Stimulated activated naive CD8-positive, alpha-beta T cell treated with anti-CD3 and anti-CD28 coated beads, Interleukin-15, Interleukin-2, amounts not matched to agents 100 ng/mL and 50 ng/mL, for 24 hours (primary cell): ENCODE measurements at regions not wholly inside any gene's neighbourhood (a gene's known extent, or its start where the extent isn't known, plus 50 kb on each side); places are given as distances from the start of the nearest gene placed in this dataset.
"Not testable (repeated sequence)": the region's sequence is repeated elsewhere in the genome, so short reads cannot be mapped to it uniquely, and the experiment has no call there.

Source experiments
- H3K27ac Mint-ChIP-seq: one replicate; pipeline ENCODE4 v1.8.0; 2021; ENCODE audit warnings: mild to moderate bottlenecking, mixed read lengths
- H3K27me3 Mint-ChIP-seq: one replicate; pipeline ENCODE4 v1.8.0; 2021; ENCODE audit warnings: mixed read lengths
- H3K36me3 Mint-ChIP-seq: one replicate; pipeline ENCODE4 v1.8.0; 2021; ENCODE audit warnings: low read depth, mixed read lengths
- H3K4me1 Mint-ChIP-seq: one replicate; pipeline ENCODE4 v1.8.0; 2021; ENCODE audit warnings: low read depth, mixed read lengths
- H3K4me3 Mint-ChIP-seq: one replicate; pipeline ENCODE4 v1.8.0; 2021; ENCODE audit warnings: mild to moderate bottlenecking, mixed read lengths
- H3K9me3 Mint-ChIP-seq: one replicate; pipeline ENCODE4 v1.8.0; 2021; ENCODE audit warnings: mixed read lengths

DNA sequence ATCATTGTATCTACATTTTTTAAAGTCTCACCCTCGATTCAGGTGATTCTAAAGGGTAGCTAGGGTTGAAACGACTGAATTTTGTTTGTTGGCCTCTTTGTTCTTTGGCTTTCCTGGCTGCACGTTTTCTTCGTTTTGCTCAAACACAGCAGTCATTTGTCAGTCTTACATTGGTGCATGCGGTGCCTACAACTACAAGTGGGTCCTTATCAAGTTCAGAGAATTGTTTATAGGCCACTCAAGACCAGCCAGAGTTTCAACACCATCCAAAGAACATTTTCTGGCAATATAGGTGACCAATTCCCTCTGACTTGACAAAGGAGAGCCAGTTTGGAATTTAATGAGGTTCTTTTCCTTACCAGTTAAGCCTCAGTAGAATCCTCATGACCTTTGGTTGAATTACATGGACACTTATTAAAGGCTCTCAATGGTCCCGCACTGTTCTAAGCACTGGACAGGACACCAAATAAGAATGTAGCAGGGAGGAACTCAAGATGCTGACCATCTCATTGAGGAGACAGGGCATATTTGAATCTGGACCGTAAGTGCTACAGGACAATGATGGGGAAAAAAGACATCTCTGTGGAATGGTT is 119.0 kb upstream of the DMRT1 start:
- Mint-ChIP-seq H3K4me1 (no peaks in the 10 kb centered on the region), H3K4me3 (no peak overlapping the region), H3K27me3 (no peaks in the 10 kb centered on the region), H3K36me3 (no peaks in the 10 kb centered on the region), H3K27ac (no peak overlapping the region), H3K9me3 (no peaks in the 10 kb centered on the region)

DNA sequence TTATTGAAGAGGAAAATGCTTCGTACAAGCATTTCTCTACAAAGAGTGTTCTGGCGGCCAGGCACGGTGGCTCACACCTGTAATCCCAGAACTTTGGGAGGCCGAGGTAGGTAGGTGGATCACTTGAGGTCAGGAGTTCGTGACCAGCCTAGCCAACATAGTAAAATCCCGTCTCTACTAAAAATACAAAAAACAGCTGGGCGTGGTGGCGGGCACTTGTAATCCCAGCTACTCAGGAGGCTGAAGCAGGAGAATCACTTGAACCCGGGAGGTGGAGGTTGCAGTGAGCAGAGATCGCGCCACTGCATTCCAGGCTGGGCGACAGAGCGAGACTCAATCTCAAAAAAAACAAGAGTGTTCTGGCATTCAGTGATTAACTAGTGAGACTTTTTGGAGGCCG is 117.0 kb upstream of the DMRT1 start:
- not testable (repeated sequence) for H3K36me3 Mint-ChIP-seq, H3K27me3 Mint-ChIP-seq, H3K4me1 Mint-ChIP-seq, H3K27ac Mint-ChIP-seq, H3K4me3 Mint-ChIP-seq, H3K9me3 Mint-ChIP-seq

DNA sequence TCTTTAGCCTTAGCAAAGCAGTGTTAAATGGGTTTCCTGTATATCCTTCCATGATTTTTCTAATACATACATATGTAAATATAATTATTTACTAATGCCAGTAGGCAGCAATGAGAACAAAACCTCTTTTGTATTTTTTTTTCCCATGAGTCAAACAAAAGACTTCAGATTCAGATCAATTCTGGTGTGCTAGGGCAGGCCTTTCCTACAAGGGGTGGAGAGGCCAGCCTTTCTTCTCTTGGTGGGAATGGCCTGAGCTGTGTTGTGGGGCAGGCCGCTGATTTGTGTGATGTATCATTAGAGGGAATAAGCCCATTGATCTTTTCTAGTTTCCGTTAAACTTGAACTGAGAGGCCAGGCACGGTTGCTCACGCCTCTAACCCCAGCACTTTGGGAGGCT is 115.5 kb upstream of the DMRT1 start:
- H3K9me3 Mint-ChIP-seq = no peaks in the 10 kb centered on the region
- no peaks in the 10 kb centered on the region for H3K27me3 Mint-ChIP-seq
- no peaks in the 10 kb centered on the region for H3K36me3 Mint-ChIP-seq
- H3K27ac Mint-ChIP-seq = no peak overlapping the region
- H3K4me3 Mint-ChIP-seq = no peak overlapping the region
- H3K4me1 Mint-ChIP-seq = no peaks in the 10 kb centered on the region

DNA sequence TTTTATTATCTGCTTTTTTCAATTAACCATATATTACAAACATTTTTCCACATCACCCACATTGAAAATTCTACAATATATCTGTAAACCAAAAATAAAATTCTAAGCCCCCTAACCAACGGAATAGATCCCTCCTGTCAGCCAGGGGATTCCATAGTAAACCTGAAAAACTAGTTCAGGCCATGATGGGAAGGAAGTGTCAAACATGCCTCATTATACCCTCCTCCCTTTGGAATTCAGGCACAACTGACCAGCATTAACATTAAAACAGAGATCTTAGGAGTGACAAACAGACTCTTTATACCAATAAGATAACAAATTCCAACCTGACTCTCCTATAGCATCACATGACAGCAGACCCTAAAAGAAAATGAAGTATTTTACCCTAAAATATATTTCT is 113.7 kb upstream of the DMRT1 start:
- Mint-ChIP-seq H3K27me3 (no peaks in the 10 kb centered on the region), H3K9me3 (no peaks in the 10 kb centered on the region), H3K36me3 (no peaks in the 10 kb centered on the region), H3K27ac (no peak overlapping the region), H3K4me1 (no peaks in the 10 kb centered on the region), H3K4me3 (no peak overlapping the region)

DNA sequence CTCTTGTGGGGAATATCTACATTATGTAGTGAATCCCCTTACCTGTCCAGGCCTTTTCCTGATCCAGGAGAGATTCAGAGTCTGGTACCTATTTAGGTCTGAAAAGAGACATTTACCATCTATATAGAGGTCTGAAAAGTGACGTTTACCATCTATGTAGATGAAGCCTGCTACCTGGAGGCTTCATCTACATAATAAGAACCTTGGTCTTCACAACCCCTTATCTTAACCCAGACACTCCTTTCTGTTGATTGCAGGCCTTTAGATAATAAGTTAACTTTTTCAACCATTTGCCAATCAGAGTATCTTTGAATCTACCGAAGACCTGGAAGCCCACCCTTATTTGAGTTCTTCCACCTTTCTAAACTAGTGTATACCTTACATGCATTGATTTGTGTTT is 113.0 kb upstream of the DMRT1 start:
- no peaks in the 10 kb centered on the region for H3K9me3 Mint-ChIP-seq
- H3K27ac Mint-ChIP-seq = no peak overlapping the region
- H3K4me3 Mint-ChIP-seq = no peak overlapping the region
- no peaks in the 10 kb centered on the region for H3K27me3 Mint-ChIP-seq
- H3K36me3 Mint-ChIP-seq = no peaks in the 10 kb centered on the region
- no peaks in the 10 kb centered on the region for H3K4me1 Mint-ChIP-seq

DNA sequence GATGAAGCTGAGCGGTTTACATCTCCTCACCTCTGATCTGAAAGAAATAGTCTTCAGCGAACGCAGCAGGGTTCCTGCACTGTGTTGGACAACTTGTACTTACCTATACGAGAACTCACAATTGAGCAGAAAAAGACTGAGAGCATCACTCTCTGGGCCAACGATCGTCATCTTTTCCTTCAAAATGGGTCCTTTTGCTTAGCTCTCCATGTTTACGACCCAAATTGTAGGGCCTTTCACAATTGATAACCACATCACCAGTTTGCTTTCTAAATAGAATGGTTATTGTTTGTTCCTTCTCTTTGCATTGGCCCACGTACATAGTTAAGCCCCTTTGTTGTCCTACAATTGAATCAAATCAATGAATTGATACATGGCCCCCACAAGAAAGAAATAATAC is 110.0 kb upstream of the DMRT1 start:
- H3K4me1 Mint-ChIP-seq = no peaks in the 10 kb centered on the region
- no peak overlapping the region for H3K27ac Mint-ChIP-seq
- H3K27me3 Mint-ChIP-seq = no peaks in the 10 kb centered on the region
- no peak overlapping the region for H3K4me3 Mint-ChIP-seq
- H3K9me3 Mint-ChIP-seq = no peaks in the 10 kb centered on the region
- no peaks in the 10 kb centered on the region for H3K36me3 Mint-ChIP-seq

DNA sequence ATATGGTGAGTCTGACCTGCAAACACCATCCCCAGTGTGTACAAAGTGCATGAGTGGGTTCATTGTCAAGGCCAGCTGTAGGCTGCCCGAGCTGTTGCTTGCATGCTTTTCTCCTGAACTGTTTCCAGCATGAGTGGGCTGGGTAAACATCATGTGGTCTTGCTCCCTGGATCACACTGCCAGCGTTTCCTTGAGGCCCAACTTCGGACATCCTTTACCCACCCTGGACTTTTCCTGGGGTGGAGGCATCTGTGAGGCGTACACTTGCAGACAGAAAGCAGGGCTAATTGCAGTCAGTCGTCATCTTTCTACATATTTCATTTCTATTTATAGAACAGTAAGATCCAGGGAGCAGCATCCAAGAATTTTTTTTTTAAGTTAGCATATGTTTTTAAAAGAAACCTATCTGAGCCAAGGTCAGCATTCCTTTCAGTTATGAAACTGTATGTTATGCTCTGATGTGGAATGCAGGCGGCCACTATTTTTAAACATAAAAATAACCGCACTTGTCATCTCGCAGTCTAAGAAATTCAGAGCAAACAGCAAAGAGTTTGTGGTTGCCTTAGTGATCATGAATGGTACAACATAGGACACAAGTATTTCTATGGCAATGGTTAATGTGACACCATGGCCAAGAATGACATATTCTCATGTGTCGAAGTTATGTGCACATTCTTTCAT is 106.5 kb upstream of the DMRT1 start:
- H3K4me3 Mint-ChIP-seq = no peak overlapping the region
- H3K9me3 Mint-ChIP-seq = no peaks in the 10 kb centered on the region
- H3K27me3 Mint-ChIP-seq = no peaks in the 10 kb centered on the region
- no peaks in the 10 kb centered on the region for H3K4me1 Mint-ChIP-seq
- H3K36me3 Mint-ChIP-seq = no peaks in the 10 kb centered on the region
- no peak overlapping the region for H3K27ac Mint-ChIP-seq

DNA sequence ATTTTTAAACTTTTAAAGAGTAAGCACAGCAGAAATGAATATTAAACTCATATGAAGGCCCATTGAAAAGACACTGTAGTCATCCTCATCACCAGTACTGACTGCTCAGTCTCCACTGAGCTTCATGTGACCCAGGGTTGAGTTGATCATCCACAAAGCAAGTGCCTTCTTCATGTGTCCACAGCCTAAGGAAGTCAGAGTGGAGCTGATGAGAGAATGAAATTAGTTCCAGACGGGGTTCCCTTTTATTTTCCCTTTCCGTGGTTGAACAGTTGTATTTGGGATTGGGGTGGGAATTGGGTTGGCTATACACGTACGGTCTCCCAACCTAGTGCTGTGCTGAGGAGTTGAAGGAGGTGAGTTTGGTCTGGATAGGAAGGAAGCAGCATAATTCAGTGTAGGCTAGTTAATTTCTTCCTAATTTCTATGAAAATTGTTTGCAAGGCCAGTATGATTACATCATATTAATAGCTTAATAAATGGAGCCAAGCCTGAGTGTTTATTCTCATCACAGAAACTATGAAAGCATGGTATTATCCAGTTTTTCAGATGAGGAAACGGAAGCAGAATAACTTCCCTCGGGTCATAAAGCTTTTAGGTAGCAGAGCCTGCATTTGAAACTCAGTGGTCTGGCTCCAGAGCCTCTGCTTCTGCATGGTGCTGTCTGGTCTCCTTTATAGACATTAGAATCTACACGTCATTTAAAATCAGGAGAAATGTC is 103.9 kb upstream of the DMRT1 start:
- no peaks in the 10 kb centered on the region for H3K27me3 Mint-ChIP-seq
- H3K4me3 Mint-ChIP-seq = no peak overlapping the region
- H3K4me1 Mint-ChIP-seq = no peaks in the 10 kb centered on the region
- no peak overlapping the region for H3K27ac Mint-ChIP-seq
- H3K9me3 Mint-ChIP-seq = no peaks in the 10 kb centered on the region
- H3K36me3 Mint-ChIP-seq = peaks cover 5% of the 10 kb centered on the region

DNA sequence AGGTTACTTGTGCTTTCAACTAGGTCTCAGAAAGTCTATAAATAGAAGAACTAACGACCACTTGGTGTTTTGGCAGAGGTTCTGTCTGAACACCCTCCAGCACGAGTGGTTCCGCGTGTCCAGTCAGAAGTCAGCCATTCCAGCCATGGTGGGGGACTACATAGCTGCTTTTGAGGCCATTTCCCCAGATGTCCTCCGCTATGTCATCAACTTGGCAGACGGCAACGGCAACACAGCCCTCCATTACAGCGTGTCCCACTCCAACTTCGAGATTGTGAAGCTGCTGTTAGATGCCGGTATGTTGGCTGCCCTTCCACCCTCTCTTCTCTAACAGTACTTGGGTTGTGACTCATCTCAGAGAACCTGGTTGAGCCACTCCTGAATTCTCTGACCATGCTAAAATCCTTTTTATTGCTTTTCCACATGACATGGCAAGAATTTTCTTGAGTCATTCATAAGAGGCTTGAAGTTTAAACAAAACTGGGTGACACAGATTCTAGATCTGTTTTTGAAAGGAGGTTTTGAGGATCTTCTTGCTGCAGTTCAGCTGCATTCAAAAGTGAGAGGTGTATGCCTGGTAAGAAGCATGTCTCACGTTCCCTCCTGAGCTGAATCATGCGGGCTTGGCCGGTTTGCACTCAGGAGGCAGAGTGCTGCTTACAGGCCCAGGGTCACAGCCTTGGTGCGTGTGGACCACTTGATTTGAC is 103.1 kb upstream of the DMRT1 start:
- no peaks in the 10 kb centered on the region for H3K27me3 Mint-ChIP-seq
- no peaks in the 10 kb centered on the region for H3K9me3 Mint-ChIP-seq
- H3K4me1 Mint-ChIP-seq = no peaks in the 10 kb centered on the region
- H3K4me3 Mint-ChIP-seq = no peak overlapping the region
- no peak overlapping the region for H3K27ac Mint-ChIP-seq
- H3K36me3 Mint-ChIP-seq = peaks cover 8% of the 10 kb centered on the region

DNA sequence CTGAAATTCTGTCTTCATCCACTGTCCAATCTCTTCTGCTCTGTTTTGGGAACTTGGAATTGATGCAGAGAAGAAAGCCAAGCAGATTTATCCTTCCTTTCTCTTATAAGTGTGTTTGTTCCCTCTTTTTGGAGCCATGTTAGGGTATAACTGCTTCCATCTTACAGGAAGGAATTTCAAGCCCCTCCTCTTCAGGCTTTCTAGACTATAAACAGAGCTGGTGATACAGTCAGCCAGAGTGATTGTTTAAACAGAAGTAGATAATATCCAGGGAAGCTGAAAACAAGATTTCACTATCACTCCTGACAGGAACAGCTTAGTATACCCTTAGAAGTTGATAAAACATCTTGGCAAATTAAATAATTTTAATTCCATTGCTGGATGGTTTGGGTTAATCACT is 102.1 kb upstream of the DMRT1 start:
- Mint-ChIP-seq H3K27ac (no peak overlapping the region), H3K27me3 (no peaks in the 10 kb centered on the region), H3K9me3 (no peaks in the 10 kb centered on the region), H3K36me3 (peaks cover 10% of the 10 kb centered on the region), H3K4me1 (no peaks in the 10 kb centered on the region), H3K4me3 (no peak overlapping the region)

DNA sequence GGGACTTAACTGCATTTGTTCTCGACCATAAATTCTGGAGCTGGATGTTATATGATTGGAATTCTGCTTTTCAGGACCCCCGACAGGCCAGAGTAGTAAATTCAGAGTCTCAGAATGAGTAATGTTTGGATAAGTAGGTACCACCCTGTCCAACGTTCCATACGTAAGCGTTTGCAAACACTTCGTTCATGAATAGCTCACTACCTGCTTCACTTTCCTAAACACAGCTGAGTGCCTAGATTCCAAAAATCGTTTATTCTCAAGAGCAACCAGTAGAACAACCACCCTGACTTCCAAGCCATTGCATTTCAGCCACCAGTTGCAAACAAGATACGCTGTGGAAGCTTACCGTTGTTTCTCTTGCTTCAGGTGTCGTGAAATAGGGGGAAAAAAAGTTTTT is 101.3 kb upstream of the DMRT1 start:
- H3K27me3 Mint-ChIP-seq = no peaks in the 10 kb centered on the region
- peaks cover 10% of the 10 kb centered on the region for H3K36me3 Mint-ChIP-seq
- no peak overlapping the region for H3K27ac Mint-ChIP-seq
- no peaks in the 10 kb centered on the region for H3K9me3 Mint-ChIP-seq
- no peak overlapping the region for H3K4me3 Mint-ChIP-seq
- no peaks in the 10 kb centered on the region for H3K4me1 Mint-ChIP-seq

DNA sequence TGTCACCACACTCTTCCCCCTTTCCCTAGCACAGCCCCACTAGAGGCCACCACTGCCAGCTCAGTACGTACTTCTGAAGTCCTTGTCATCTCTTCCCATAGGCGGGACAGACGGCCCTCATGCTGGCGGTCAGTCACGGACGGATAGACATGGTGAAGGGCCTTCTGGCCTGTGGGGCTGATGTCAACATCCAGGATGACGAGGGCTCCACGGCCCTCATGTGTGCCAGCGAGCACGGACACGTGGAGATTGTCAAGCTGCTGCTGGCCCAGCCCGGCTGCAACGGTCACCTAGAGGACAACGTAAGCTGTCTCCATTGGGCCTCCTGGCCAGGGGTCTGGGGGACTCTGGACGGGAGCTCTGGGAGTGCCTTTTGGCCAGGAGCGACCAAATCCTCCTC is 99.4 kb upstream of the DMRT1 start:
- H3K27ac Mint-ChIP-seq = no peak overlapping the region
- H3K4me3 Mint-ChIP-seq = no peak overlapping the region
- H3K36me3 Mint-ChIP-seq = peaks cover 14% of the 10 kb centered on the region
- H3K27me3 Mint-ChIP-seq = no peaks in the 10 kb centered on the region
- no peaks in the 10 kb centered on the region for H3K4me1 Mint-ChIP-seq
- no peaks in the 10 kb centered on the region for H3K9me3 Mint-ChIP-seq

DNA sequence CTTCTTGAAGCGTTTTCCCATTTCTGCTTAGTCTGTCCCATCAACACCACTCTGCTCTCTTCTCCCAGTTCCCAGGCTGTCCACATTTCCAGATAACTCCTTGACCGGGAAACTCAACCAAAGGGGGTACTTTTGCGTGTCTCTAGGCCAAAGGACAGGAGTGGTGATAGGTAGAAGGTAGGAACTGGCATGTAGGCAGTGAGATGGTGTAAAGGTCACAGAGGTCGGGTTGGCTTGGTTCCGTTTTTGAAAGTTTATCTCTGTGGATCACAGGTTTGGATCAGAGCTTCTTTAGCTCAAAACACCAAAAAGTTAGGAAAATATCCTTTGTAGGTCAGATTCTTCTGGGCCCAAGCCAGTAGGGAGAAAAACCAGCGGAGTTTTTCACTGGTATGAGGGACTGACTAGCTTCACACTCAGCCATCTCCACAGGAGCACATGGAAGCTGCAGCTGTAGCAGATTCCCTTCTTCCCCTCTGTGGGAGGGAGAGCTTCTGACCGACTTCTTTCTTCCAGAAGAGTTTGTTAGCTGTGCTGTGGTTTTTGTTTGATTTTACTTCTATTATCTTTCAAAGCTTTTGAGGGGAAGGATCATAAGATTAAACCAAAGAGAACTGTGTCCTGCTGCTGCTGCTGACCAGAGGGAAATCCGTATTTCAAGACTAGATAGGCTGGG is 98.4 kb upstream of the DMRT1 start:
- H3K27ac Mint-ChIP-seq = no peak overlapping the region

DNA sequence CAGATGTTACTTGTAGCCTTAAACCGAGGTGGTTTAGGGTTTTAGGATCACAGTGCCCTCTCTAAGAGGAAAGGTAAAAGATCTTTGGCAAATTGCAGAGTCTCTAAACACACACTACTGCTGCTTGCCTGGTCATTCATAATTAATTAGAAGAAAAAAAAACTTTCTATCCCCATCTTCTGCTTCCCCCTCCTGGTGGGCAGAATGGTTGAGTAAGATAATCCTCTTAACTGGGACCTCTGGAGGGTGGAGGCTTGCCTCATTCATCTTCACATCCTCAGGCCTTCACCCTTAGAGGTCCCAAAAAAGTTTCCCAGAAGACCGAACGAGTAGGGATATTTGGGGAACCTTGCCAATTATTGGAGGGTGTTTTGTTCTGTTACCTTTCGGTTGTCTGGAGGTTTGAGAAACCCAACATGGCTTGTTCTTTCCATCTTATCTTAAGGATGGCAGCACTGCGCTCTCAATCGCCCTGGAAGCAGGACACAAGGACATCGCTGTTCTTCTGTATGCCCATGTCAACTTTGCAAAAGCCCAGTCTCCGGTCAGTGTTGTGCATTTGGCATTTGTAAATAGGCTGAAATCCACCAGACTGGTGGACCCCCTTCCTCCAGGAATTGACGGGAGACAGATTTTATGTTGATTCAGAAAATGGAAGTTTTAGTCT is 97.3 kb upstream of the DMRT1 start:
- Mint-ChIP-seq H3K4me1 (peaks cover 13% of the 10 kb centered on the region), H3K27me3 (no peaks in the 10 kb centered on the region), H3K9me3 (no peaks in the 10 kb centered on the region), H3K4me3 (no peak overlapping the region), H3K27ac (no peak overlapping the region), H3K36me3 (peaks cover 14% of the 10 kb centered on the region)

More for the DNA sequence above, 98.4 kb upstream of the DMRT1 start:
- no peaks in the 10 kb centered on the region for H3K9me3 Mint-ChIP-seq
- peaks cover 14% of the 10 kb centered on the region for H3K36me3 Mint-ChIP-seq
- no peak overlapping the region for H3K4me3 Mint-ChIP-seq
- peaks cover 2% of the 10 kb centered on the region for H3K4me1 Mint-ChIP-seq
- H3K27me3 Mint-ChIP-seq = no peaks in the 10 kb centered on the region
